NT2/D1 (cell line): ENCODE measurements at regions not wholly inside any gene's neighbourhood (a gene's known extent, or its start where the extent isn't known, plus 50 kb on each side); places are given as distances from the start of the nearest gene placed in this dataset.

Experiments used
- DNase-seq: peaks from one replicate; pipeline ENCODE4 v3.0.0-alpha.2; 2011; ENCODE audit warnings: low read depth, low spot score
- H3K27me3 ChIP-seq: 2 replicates; pipeline ENCODE4 v1.6.0; 2011; ENCODE audit warnings: mild to moderate bottlenecking; ENCODE audit not compliant: insufficient read length, insufficient read depth
- H3K36me3 ChIP-seq: 2 replicates; pipeline ENCODE4 v1.6.1; 2011; ENCODE audit warnings: mild to moderate bottlenecking, low read length, mixed read lengths; ENCODE audit not compliant: insufficient read depth, insufficient read length
- H3K4me1 ChIP-seq: 2 replicates; pipeline ENCODE4 v1.5.1; 2011; ENCODE audit not compliant: insufficient read depth, insufficient read length
- H3K4me3 ChIP-seq: 2 replicates; pipeline ENCODE4 v1.5.1; 2011; ENCODE audit warnings: low read depth; ENCODE audit not compliant: insufficient read length
- H3K9ac ChIP-seq: 2 replicates; pipeline ENCODE4 v1.6.0; 2011; ENCODE audit warnings: low read depth; ENCODE audit not compliant: insufficient read length
- H3K9me3 ChIP-seq: 2 replicates; pipeline ENCODE4 v1.5.1; 2011; ENCODE audit warnings: mild to moderate bottlenecking, low read length; ENCODE audit not compliant: insufficient read depth
- SUZ12 ChIP-seq: IDR thresholded peaks from 2 replicates; pipeline ENCODE4 v1.6.1; 2011; ENCODE audit not compliant: insufficient read length, insufficient read depth; ENCODE audit errors: extremely low read depth
- YY1 ChIP-seq: IDR thresholded peaks from 2 replicates; pipeline ENCODE4 v1.6.1; 2011; ENCODE audit not compliant: insufficient read length, insufficient read depth
- ZNF274 ChIP-seq: IDR thresholded peaks from 2 replicates; pipeline ENCODE4 v1.6.1; 2011; ENCODE audit warnings: mild to moderate bottlenecking, low read depth, low read length

DNA sequence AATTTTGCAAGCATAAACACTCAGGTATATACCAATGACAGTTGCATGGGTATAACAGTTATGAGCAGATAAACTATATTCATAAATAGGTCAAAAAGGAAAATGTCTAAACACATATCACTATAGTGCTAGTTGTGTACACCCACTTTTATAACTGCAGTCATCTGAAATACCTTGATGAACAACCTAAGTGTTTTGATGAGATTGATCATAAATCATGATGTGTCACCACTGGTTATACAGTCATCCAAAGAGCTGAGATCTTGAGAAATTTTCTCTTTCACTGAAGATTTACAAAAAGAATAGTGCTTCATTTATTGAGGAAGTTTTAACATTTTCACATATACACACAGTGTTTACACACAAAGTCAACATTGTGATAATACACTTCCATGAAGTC, 78.6 kb upstream of the SLC25A13 start:
- TF ChIP-seq SUZ12 (no peak), ZNF274 (no peak), YY1 (no peak)
- peaks cover 4% of the 10 kb centered on the region for H3K4me1 ChIP-seq
- no peak for DNase-seq
- no peaks in the 10 kb centered on the region for H3K27me3 ChIP-seq
- no peak overlapping the region for H3K9ac ChIP-seq
- no peak overlapping the region for H3K4me3 ChIP-seq
- H3K9me3 ChIP-seq: peaks cover 3% of the 10 kb centered on the region; the same call in 1 of the 2 replicates
- H3K36me3 ChIP-seq: no peaks in the 10 kb centered on the region

DNA sequence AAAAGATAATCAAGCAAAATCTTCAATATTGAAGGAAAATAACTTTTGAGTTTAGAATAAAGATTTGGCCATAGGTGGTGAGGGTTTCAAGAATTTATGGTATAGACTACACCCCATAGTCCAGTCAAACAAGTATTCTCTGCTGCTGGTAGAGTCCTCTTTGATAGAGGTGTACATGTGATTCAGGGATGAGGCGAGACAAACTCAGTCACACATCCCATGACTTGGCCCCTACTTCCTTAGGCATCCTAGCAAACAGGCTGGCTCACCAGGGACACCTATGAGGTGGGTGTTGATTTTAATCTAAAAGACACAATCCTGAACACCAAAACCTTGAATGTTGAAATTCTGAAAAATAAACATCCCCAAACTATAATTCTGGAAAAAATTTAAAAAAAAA, 78.1 kb upstream of the SLC25A13 start:
- Histone ChIP-seq H3K9me3 (peaks cover 3% of the 10 kb centered on the region; the same call in 1 of the 2 replicates), H3K4me1 (peaks cover 4% of the 10 kb centered on the region), H3K36me3 (no peaks in the 10 kb centered on the region), H3K4me3 (no peak overlapping the region), H3K27me3 (no peaks in the 10 kb centered on the region), H3K9ac (no peak overlapping the region)
- no peak for DNase-seq
- TF ChIP-seq SUZ12 (no peak), ZNF274 (no peak), YY1 (no peak)

DNA sequence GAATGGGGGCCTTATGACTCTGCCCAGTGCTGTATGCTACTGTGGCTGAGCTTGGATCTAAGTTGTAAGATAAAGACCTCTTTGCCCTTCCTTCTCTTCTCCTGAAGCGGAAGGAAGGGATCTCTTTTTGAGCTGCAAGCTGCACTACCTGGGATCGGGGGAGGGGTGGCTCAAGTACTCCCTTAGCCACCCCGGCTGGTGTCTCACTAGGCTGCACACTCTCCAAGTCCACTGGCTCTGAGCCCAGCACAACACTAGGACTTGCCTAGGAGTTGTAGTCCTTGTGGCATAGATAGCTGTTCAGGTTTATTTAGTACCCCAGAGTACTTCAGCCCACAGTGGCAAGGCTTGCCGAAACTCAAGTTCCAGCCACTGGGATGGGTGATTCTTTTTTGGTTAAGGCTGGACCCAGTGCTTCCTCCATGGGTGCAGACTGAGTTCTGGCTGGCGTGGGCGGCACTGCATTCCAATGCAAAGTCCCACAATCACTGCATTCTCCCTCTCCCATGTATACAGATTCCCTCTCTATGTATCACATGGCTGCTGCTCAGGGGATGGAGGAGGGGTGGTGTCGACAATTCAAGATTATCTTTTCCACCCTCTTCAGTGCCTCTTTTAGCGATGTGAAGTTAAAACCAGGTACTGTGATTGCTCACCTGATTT, 76.2 kb upstream of the SLC25A13 start:
- Histone ChIP-seq H3K4me1 (peaks cover 4% of the 10 kb centered on the region), H3K27me3 (no peaks in the 10 kb centered on the region), H3K36me3 (no peaks in the 10 kb centered on the region), H3K9me3 (no peaks in the 10 kb centered on the region), H3K4me3 (no peak overlapping the region), H3K9ac (no peak overlapping the region)
- TF ChIP-seq ZNF274 (no peak), YY1 (no peak), SUZ12 (no peak)
- DNase-seq: no peak

DNA sequence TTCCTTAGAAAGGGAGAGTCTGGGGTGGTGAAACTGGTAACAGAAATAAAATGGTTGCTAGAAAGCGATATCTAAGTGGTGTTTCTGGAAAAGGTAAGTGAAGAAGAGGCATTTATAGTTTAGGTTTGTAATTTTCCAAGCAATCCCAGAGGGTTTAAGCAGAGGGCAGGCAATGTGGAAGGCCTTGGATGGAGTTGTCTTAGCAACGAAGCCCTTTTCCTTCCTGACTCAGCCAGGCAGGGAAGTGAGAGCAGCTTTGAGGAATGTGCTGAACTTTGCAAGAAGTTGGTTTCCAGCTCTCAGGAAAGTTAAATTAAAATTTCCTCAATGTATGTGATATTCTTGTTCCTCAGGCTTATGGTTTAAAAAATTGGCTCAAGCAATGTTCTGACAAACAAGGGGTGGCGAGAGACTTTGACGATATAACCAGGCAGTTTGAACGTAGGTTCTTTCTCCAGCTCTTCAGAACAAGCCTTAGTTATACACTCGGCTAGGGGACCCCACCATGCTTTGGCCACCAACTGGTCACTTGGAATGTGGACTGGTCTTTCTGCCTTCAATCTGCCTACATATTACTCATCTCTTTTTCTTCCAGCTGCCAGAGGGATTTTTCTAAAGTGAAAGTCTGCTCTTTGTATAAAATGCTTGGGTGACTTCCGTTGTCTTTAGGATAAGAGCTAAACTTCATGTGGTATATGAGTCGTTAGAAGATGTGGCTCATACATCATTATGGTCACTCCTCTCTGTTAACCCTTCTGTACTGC, 66.9 kb upstream of the SLC25A13 start:
- TF ChIP-seq YY1: no peak
- no peak for TF ChIP-seq ZNF274
- TF ChIP-seq SUZ12: no peak
- Histone ChIP-seq H3K4me3 (no peak overlapping the region), H3K36me3 (no peaks in the 10 kb centered on the region), H3K27me3 (no peaks in the 10 kb centered on the region), H3K9me3 (no peaks in the 10 kb centered on the region), H3K4me1 (no peaks in the 10 kb centered on the region), H3K9ac (no peak overlapping the region)
- peak; percentile 16 for DNase-seq

DNA sequence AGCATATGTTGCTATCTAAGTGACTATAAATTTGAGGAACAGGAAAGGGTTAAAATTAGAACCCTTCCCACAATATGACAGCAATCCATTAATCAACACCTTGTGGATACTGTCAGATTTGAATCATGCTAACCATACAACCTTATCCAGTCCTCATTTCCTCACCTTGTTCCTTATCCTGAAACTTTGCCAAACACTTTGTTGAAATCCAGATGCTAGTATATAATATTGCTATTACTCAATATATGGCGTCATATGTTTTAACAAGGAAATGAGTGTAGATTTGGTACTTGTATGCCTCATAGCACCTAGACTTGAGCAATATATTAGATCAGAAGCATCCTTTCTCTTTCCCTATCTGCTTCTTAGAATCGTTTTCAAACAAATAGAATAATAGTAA, 66.3 kb upstream of the SLC25A13 start:
- no peak for TF ChIP-seq YY1
- TF ChIP-seq ZNF274: no peak
- no peak for TF ChIP-seq SUZ12
- H3K4me1 ChIP-seq: no peaks in the 10 kb centered on the region
- no peak for DNase-seq
- H3K9ac ChIP-seq: no peak overlapping the region
- no peaks in the 10 kb centered on the region for H3K36me3 ChIP-seq
- no peaks in the 10 kb centered on the region for H3K27me3 ChIP-seq
- no peaks in the 10 kb centered on the region for H3K9me3 ChIP-seq
- no peak overlapping the region for H3K4me3 ChIP-seq

DNA sequence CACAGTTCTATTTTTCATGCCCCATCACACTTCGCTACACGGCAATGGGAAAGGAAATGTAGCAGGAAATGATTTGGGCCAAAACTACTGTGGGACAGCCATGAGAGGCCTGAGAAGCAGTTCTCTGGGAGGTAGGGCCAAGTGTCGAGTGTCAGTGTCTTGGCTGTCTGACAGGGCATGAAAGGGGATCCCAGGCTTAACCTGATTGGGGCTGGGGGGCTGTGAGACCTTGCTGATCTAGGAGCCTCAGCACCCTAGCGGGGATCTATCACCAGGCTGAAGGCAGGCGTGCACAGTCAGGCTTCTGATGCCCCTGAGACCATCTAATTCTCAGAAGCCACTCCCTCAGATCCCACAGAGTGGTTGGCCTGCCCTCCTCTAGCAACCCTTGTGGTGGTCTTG, 58.2 kb upstream of the SLC25A13 start:
- Histone ChIP-seq H3K9me3 (no peaks in the 10 kb centered on the region), H3K36me3 (no peaks in the 10 kb centered on the region), H3K4me1 (no peaks in the 10 kb centered on the region), H3K27me3 (no peaks in the 10 kb centered on the region), H3K9ac (no peak overlapping the region), H3K4me3 (no peak overlapping the region)
- no peak for DNase-seq
- TF ChIP-seq SUZ12 (no peak), ZNF274 (no peak)

DNA sequence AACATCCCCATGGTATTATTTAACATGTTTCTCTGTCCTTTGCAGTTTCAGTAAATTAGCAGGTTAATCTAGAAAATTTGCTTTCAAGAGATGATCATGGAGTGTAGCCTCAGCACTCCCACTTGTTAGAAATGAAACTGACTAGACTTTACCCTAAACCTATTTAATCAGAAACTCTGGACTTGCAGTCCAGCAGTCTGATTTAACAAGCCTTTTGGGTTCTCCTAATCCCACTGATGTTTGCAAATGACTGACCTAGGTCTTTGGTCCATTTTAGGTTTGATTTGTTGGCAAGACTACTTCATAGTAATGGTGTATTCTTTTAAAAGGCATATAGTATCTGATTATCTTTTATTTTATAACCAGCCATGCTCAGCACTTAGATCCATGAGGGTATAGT, 55.5 kb upstream of the SLC25A13 start:
- TF ChIP-seq YY1 (no peak), SUZ12 (no peak), ZNF274 (no peak)

More for the DNA sequence above, 55.5 kb upstream of the SLC25A13 start:
- DNase-seq: no peak
- Histone ChIP-seq H3K27me3 (no peaks in the 10 kb centered on the region), H3K9me3 (no peaks in the 10 kb centered on the region), H3K4me3 (no peak overlapping the region), H3K9ac (no peak overlapping the region), H3K4me1 (no peaks in the 10 kb centered on the region), H3K36me3 (no peaks in the 10 kb centered on the region)
